GM15510 (cell line): ENCODE measurements at regions not wholly inside any gene's neighbourhood (a gene's known extent, or its start where the extent isn't known, plus 50 kb on each side); places are given as distances from the start of the nearest gene placed in this dataset.

Source experiments
- POLR2A ChIP-seq: IDR thresholded peaks from 3 replicates; pipeline ENCODE4 v1.6.1; 2011; ENCODE audit warnings: borderline replicate concordance; ENCODE audit not compliant: insufficient read length; ENCODE audit errors: extremely low read depth

DNA sequence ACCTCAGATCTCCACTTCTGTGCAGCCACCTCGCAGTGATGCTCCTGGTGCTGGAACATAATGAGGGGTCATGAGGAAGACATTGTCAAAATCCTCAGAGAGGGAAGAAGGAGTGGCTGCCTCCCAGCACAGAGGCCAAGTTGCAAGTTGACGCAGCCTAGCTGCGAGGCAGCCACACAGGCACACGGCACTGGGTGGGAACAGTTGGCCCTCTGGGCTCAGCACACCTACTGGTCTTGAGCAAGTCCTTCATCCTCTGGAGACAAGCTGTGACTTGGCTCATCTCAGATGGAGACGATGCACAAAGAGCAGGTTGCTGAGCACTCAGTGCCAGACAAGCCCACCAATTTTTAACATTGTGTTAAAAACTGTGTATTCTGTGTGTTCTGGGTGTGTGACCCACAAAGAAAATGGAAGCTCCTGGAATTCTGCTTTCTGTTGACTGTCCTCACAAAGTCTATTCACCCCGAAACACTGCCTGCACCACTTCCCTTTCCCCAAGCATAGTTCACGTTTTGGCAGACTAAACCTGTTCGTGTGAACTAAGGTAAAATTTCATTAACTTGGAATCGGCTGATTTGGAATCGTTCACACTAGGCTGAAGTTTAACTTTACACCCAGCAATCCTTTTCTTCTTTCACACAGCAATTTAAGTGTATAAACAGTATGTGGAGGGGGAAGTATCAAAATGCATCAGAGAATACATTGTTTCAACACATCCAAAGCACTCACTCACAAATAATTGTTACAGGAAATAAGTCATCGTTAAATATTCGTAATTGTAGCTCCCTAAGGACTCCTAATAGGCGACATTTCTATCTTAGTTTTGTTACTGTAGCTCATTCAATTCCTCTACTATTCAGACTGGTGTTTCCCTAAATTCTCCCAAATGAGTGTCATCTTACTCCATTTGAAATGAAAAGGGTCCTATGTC, 266.6 kb upstream of the ID2 start:
- TF ChIP-seq POLR2A: no peak

DNA sequence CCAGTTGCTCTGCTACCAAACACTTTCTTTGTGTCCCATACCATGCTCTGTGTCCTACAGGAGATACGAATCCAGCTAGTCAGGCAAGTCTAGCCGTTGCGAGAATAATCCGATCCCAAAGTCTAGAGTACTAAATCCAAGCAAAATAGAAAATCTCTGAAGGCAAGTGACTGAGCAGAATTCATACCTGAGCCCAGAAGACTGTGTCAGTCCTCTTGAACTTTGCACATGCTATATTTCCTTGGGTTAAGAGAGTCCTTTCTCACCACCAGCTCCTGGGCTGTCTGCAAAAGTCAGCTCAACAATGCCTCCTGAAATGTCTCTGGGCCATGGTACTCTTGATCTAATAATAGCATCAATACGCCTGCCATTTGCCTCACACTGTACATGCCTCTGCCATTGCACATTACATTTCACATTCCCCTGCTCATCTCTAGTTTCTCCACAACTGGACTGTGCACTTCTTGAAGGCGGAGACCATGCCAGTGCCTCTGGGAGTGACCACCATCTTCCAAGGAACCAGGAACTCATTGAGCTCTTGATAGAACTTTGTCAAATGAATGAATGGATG, 265.8 kb upstream of the ID2 start:
- TF ChIP-seq POLR2A: no peak

DNA sequence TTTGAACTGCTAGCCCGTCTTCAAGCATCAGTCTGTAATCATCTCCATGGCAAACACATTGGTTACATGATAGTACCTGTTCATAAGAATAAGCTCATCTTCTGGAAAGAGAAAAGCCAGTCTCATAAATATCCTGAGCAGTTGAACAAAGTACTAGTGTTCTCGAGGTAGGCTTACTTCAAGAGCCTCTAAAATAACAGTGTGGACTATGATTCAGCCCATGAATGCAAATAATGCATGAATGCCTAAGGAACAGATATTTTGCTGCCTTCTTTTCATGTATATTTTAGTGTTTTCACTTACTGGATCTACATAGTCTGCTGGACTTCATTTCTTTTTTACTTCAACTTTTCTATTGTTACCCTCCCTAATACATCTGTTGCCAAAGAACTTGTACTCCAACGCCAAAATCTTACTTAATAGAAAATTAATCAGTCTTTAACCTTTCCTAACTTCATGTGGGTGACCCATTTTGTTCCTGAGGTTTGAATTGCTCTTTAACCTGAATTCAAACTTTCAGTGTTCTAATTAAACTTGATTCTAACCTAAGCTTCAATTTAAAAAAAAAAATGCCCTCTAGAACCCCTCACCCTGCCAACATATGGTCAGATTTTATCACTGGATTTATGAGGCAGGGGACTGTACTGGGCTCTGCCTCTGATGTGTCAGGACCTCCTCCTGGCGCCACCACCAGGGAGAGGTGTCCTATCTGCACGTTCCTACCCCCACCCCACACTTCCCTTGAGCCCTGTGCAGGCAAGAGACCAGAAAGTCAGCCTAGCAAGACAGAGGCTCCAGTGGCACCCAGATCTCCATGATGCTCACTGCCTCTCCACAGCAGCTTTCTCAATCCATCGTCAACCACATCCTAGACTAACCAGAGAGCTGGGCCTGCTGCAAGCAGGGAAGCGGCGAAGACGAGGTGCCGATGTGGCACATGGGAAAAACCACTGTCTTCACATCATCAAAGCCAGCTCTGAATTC, 264.7 kb upstream of the ID2 start:
- TF ChIP-seq POLR2A: no peak

DNA sequence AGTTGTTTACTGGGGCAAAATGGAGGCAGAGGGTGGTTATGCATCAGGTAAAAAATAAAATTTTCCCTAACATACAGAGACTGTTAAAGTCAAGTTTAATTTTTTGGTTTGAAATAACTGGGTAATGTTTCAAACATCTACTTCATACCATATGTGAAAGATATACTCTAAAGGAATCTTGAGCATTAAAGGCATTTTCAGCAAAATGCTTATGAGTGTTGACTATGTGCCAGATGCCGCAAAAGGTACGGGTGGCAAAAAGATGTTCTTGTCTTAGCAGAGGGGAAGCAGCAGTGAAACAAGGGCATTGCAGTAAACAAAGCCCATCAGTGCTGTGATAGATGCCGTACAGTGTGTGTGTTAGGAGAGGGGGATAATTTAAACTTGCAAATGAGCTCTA, 263.1 kb upstream of the ID2 start:
- no peak for TF ChIP-seq POLR2A

DNA sequence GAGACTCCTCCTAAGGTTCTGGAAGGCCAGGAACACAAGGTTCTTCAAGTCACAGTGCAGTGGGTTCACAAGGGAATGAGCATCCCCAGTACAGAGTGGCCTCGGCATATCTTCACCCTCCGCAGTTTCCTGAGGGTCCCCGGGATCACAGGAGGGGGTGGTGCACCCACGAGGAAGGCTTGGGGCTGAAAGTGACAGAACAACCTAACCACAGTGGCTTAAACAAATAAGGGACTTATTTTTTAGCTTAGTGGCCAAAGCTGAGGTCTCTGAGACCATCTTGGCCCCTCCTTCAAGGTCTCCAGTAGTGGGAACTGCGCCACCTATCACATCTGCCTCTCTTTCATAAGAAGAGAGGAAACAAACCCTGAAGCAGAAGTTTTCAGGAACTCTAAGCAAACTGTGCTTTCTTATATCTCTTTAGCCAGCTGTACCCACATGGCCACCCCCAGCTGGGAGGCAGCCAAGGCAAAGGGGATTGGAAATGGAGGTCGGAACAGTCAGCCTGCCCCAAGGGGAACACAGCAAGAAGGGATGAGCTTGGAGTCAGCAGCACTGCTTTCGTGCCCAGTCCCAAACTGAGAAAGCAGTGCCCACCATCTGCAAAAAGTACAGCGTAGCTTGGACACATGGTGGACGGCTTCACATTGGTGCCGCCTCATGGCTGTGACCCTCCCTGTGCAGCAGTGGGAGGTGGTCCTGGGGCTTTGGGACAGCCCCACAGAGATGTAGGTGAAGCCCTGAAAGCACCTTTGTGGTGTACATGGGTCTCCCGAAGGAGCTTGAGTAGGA, 260.0 kb upstream of the ID2 start:
- TF ChIP-seq POLR2A: no peak

DNA sequence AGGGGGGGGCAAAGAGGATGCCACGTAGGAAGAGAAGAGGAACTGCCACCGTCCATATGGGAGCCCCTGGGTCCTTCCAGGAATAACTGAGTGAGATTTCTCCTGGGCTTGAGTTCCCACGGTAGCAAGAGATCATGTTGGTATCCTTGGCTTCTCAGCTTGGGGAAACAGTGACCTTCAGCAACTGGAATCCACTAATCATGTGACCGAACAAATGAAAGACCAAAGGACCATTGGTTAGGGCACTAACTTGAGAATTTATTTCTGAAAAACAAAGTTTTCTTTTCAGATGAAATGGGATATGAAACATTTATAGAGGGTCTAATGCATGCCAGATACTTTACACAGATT, 259.4 kb upstream of the ID2 start:
- no peak for TF ChIP-seq POLR2A

DNA sequence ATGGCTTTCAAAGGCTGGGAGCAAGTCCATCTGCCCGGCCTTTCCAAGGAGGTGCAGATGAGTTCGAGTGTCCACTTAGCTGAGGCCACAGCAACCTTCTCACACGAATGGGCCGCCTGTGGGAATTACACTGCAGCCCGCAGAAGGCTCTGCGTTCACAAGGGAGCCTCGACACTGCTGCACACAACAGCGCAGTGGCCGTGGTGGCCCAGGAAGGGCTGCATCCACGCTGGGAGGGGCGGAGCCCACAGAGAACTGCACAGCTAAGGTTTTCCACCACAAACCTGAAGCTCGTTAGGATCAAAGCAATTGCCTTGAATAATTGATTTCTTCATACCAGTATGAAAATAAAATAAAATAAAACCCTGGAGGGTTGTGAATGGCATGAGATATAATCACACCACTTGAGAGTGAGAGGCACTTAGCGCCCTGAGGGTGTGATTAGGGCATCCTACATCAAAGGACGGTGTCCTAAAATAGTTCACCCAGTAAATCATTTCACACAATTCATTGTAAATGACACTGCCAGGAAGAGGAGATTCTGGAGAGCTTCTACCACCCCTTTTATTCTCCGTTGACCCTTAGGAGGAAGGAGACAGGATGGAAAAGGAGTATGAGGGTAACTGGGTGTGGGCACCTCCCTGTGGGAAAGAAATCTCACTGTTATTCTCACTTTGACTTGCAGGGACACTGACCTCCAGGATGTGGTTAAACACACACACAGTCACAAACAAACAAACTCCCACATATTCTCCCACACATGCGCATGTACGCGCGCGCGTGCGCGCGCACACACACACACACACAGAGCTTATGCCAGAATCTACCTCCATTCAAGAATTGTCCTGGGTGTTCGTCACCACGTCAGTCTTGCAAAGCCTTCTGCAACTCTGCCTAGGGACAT, 256.6 kb upstream of the ID2 start:
- no peak for TF ChIP-seq POLR2A

DNA sequence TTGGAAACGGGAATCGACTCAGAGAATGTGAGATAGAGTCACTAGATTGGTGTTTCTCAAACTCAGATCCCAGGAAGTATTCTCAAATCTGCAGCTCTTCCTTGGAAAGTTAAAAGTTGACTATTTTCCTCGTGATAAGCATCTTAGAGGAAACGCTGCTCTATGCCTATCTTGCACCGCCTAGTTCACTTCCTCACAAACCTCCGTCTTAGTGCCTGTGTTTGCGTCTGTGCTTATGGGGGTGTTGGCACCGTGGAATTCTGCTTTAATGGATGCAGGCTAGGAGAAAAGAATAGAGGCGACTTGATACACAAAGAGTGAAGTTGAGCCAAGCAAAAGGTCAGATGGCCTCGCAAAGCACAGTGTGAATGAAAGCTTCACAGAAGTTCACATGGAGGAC, 255.3 kb upstream of the ID2 start:
- no peak for TF ChIP-seq POLR2A

DNA sequence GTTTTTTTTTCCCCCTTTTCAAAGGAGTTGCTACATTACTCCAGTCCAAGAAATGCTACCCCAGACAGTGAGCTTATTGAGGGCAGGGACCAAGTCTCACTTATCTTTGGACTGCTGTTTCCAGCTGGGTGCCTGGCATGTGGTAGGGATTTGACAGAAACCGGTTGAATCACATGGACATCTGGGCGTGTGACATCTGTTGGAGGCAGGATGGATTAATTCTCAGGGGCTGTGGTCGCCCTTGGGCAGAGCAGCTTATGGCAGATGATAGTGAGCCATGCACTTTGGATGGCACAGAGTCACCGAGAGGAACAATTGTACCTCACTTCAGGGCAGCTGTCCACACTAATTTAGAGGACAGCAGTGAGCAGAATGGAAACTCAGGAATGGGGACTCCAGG, 254.6 kb upstream of the ID2 start:
- no peak for TF ChIP-seq POLR2A

DNA sequence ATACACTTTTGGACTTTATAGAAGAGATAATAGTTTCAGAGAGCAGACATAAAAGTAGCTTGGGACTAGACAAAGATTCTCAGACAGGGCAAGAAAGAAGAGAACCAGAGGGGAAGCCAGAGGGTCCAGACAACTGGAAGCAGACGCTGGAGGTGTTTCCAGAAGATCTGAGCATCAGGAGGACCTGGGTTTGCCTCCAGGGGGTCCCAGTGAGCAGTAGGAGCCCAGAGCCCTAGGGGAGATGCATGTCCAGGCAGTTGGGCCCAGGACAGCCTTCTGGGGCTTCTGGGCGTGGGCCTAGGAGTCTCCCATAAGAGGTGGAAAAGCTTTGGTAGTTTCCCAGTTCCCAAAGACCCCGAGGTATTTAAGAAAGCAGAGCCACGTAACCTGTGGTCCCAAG, 251.2 kb upstream of the ID2 start:
- TF ChIP-seq POLR2A: no peak

DNA sequence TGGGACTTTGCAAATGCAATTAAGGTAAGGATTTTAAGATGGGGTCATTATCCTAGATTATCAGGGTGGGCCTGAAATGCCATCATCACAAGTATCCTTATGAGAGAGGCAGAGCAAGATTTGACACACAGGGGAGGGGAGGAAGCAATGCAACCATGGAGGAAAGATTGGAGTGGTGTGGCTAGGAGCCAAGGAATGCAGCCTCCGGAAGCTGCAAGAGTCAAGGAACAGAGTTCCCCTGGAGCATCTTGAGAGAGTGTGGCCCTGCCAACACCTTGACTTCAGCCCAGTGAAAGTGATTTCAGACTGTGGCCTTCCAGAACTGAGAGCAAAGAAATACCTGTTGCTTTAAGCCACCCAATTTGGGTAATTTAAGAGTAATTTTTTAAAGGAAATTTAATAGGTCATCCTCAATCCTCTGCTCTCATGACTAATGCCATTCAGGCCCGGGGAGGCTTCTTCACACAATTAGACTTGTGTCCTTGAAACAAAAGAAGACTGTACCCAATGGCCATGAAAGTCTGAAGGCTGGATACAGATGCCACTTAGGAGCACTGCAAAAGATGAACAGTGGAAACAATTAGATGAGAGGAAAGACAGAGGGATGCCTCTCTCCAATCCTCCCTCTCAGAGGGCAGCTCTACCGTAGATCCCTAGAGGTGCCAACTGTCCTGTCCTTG, 250.3 kb upstream of the ID2 start:
- no peak for TF ChIP-seq POLR2A

DNA sequence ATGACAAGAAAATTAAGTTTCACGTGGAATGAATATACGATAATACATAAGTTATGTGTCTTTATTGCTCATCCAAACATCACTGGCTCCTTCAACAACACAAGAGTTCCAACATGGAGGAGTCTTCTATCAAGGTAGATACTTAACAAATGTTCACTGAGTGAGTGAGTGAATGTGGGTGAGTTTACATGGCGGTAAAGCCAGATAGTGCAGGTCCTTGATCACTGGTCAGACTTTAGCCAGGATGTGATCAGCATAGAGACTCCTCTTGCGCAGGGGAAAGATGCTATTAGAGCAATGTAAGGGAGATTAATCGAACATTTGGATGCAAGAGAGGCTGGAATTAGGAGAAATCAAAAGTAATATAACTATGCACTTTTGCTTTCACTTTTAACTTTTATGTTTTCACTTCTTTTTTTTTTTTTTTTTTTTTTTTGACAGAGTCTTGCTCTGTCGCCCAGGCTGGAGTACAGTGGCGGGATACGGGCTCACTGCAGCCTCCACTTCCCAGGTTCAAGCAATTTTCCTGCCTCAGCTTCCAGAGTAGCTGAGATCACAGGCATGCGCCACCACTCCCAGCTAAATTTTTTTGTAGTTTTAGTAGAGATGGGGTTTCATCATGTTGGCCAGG, 249.0 kb upstream of the ID2 start:
- no peak for TF ChIP-seq POLR2A
